HL-60 (cell line): ENCODE measurements at regions not wholly inside any gene's neighbourhood (a gene's known extent, or its start where the extent isn't known, plus 50 kb on each side); places are given as distances from the start of the nearest gene placed in this dataset.
"Not testable (repeated sequence)": the region's sequence is repeated elsewhere in the genome, so short reads cannot be mapped to it uniquely, and the experiment has no call there.

Experiments used
- CTCF ChIP-seq: IDR thresholded peaks from one replicate; pipeline ENCODE4 v1.5.1; 2011; ENCODE audit warnings: low read length, control low read depth, inconsistent platforms; ENCODE audit not compliant: insufficient read depth
- POLR2AphosphoS5 ChIP-seq: IDR thresholded peaks from 2 replicates; pipeline ENCODE4 v1.6.1; 2012; ENCODE audit warnings: low read depth
- REST ChIP-seq: IDR thresholded peaks from 2 replicates; pipeline ENCODE4 v1.6.1; 2012; ENCODE audit warnings: low read depth; ENCODE audit not compliant: insufficient replicate concordance
- SPI1 ChIP-seq: IDR thresholded peaks from 2 replicates; pipeline ENCODE4 v1.6.1; 2012; ENCODE audit warnings: low read depth, mild to moderate bottlenecking, borderline replicate concordance

GRCh38 chr5:53305316-53305715 is 175.1 kb upstream of the FST start:
- TF ChIP-seq CTCF, SPI1, REST, POLR2AphosphoS5: not testable (repeated sequence)
